ENCODE measurements at regions not wholly inside any gene's neighbourhood (a gene's known extent, or its start where the extent isn't known, plus 50 kb on each side); places are given as distances from the start of the nearest gene placed in this dataset.

GRCh38 chr20:39130627-39131026 lies 168.5 kb downstream of the DHX35 start:
- TF ChIP-seq EZH2phosphoT487 (IDR thresholded peaks at IDR 0.05; ENCODE audit: low read depth) (no peak), CTCF (IDR thresholded peaks at IDR 0.05; ENCODE audit: low read depth, low read length) (no peak)
